GM18858 (cell line): ENCODE measurements at regions not wholly inside any gene's neighbourhood (a gene's known extent, or its start where the extent isn't known, plus 50 kb on each side); places are given as distances from the start of the nearest gene placed in this dataset.
"Not testable (repeated sequence)": the region's sequence is repeated elsewhere in the genome, so short reads cannot be mapped to it uniquely, and the experiment has no call there.

Experiments
- ATAC-seq: cut with Tn5 transposase; IDR thresholded peaks from one replicate; pipeline ENCODE4 v1.9.1; 2021; ENCODE audit not compliant: unreplicated experiment

DNA sequence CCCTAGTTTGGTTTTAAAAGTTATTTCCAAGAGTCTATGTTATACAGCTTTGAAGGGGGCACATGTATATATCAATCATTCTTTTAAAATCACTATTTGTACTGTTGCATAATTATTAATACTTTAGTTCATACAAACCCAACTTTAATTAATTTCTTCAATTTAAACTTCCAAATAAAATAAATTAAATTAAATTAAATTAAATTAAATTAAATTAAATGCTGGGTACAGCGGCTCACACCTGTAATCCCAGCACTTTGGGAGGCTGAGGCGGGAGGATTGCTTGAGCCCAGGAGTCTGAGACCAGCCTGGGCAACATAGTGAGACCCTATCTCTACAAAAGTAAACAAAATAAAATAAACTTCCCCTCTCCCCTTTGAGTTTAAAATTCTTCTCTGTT, 98.9 kb upstream of the MYO10 start:
- not testable (repeated sequence) for ATAC-seq

DNA sequence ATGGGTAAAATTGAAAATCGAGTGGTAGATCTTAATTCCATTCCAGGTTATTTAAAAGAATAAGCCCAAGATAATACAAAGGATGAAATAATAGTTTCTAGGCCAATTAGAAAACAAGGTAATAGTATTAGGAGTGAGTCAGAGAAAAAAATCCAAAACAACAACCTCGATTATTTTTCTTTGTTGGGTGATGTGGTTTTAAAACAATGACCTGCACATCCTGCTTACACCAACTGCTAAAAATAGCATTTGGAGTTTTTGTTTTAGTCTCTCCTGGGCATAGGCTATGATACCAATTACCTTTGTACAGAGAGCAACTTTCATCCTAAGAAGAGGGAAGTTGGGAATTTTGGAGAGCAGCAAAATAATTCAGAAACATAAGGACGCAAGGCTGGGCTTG, 101.7 kb upstream of the MYO10 start:
- no peak for ATAC-seq

DNA sequence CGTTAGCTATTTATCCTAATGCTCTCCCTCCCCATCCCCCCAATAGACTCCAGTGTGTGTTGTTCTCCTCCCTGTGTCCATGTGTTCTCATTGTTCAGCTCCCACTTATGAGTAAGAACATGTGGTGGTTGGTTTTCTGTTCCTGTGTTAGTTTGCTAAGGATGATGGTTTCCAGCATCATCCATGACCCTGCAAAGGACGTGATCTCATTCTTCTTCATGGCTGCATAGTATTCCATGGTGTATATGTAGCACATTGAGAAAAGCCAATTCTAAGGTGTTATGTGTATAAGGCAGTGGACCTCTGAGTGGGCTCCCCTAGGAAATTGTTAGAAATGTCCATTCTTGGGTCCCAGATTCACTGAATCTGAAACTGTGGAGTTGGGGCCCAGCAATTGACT, 103.1 kb upstream of the MYO10 start:
- no peak for ATAC-seq

DNA sequence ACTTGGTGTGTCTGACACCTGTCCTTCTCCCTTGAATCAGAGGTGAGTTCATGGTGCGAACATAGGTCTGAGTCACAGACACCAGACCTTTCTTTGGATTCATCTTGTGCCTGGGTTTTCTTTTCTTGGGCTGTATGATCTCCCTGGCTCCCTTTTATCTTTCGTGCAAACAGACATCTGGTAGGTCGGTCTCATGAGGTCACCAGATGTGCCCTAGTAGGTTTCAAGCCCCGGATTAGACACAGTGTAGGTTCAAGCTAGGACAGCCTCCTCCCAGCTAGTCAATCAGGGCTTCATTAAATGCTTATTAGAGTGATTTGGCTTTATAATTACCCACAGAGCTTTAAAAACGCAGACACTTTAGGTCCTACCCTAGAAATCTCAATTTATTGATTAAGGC, 106.0 kb upstream of the MYO10 start:
- ATAC-seq, result no peak

DNA sequence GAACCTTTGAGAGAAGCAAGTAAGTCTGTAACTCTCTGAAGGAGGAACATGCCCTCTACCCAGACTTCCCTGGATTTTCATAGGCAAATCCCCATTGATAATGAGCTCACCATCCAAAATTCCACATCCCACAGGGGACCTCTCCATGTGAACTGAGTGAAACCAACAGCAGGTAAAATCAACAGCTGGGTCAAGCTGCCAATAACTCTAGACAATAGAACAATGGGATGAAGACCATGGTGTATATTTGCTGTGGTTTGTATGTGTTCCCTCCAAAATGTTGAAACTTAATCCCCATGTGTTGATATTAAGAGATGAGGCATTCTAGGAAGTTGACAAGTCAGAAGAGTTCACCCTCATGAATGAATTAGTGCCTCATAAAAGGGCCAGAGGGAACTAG, 110.2 kb upstream of the MYO10 start:
- no peak for ATAC-seq

DNA sequence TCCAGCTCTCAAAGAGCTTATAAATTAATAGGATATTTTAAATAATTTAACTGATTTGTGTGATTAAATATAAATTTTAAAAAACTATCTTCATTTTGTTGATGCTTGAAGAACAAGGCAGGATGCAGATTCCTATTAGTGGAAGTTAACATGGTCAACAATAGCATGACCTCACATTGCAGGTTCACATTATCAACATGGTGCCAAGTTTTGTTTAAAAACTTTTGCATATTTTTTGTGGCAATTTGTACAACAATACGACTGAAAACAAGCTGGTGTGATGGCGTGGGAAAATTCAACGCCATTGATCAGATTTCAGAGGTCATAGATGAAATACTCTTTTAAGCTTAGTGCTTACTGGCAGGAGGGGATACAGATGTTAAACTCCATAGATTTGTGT, 114.1 kb upstream of the MYO10 start:
- ATAC-seq, result no peak

DNA sequence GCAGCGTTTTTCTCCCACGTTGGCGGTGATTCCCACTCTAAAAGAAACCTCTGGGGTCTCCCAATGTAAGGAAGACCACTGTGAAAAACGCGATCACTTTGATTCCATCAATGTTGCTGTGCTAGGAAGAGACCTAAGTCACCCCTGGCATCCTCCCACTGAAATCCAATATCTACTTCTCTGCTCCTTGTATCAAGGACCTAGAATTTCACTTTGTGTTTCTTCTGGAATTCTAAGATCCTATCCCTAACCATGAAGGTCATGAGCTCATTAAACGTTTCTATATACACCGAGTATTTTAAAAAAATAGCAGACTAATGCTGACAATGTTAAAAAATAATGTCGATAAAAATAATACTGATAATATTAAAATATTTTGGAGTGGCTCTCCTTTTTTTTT, 118.8 kb upstream of the MYO10 start:
- ATAC-seq, result no peak

DNA sequence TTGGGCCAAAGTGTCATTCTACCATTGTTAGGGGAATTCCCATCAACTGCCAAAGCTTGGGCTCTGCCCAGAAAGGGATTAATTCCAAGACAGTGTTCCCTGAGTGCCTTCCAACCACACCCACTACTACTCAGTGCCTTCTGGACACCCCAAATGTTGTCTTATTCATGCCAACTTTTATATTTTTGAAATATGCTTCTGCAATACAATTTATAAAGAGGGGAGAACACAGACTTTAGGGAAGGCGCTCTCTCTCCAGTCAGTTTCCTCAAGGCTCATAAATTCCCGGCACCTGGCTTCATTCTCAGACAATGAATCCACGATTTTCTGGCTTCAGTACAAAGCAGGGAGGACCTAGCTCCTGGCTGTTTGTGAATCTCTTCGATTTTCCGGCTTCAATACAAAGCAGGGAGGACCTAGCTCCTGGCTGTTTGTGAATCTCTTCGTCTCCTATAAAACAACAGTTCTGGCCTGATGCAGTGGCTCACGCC, 120.1 kb upstream of the MYO10 start:
- ATAC-seq, result no peak

DNA sequence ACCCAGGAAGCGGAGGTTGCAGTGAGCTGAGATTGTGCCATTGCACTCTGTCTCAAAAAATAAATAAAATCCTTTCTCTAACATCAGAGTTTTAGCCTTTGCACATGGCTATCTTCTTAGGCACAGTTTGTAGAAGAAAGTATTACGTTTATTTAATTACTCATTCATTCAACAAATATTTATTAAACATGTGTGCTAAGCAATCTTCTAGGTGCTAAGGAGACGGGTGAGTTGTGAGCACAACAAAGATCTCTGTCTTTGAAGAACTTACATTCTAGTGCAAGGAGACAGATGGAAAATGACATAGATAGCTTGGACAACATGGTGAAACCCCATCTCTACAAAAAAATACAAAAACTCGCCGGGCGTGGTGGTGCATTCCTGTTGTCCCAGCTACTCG, 122.3 kb upstream of the MYO10 start:
- ATAC-seq, result no peak

DNA sequence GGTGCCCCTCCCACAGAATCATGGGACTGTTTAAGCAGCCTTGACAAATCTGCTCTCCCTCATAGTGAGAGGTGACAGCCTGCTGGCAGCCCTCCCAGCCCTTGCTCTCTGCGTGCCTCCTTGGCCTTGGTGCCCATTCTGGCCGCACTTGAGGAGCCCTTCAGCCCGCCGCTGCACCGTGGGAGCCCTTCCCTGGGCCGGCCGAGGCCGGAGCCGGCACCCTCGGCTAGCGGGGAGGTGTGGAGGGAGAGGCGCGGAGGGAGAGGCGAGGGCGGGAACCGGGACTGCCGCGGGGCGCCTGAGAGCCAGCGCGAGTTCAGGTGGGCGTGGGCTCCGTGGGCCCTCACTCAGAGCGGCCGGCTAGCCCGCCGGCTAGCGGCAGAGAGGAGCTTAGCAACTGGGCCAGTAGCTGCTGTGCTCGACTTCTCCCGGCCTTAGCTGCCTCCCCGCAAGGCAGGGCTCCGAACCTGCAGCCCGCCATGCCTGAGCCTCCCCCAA, 125.9 kb upstream of the MYO10 start:
- no peak for ATAC-seq

DNA sequence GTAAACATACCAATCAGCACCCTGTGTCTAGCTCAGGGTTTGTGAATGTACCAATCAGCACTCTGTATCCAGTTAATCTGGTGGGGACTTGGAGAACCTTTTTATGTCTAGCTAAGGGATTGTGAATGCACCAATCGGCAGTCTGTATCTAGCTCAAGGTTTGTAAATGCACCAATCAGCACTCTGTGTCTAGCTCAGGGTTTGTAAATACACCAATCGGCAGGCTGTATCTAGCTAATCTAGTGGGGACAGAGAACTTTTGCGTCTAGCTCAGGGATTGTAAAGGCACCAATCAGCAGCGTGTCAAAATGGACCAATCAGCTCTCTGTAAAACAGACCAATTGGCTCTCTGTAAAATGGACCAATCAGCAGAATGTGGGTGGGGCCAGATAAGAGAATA, 126.7 kb upstream of the MYO10 start:
- ATAC-seq, result not testable (repeated sequence)

DNA sequence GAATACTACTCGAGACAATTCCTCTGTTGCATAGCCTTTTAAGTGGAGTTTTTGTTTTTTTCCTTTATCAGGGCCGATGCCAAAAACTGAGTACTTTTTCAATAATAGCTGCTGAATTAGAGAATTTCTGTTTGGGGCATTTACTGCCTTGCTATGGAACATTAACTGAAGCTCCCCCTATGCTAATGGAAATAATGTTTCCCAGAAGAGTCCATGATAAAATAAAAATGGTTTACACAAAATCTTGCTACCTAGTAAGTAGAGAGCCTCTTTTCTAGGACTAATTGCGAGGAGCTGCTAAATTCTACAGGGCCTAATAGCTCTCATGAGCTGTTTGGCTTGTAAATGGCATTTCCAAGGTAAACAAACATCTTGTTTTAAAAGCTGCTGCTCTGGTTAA, 128.2 kb upstream of the MYO10 start:
- no peak for ATAC-seq

DNA sequence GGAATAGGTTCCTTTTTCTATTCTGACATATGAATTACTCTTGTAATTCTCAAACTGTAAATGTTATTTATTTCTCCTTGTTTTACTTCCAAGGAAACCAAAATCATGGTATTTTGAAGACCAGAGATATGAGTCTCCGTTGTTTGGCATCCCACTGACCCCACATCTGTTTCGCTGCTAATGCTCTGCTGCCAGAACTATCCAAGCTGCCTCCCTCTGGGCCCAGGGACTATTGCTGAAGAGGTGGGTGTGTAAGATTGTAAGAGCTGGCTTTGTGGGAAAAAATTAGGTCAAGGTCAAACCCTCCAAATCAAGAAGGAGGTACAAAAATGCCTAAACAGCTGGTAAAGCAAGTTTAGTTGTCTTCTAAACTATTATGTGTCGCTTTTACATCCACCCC, 129.4 kb upstream of the MYO10 start:
- ATAC-seq, result no peak

DNA sequence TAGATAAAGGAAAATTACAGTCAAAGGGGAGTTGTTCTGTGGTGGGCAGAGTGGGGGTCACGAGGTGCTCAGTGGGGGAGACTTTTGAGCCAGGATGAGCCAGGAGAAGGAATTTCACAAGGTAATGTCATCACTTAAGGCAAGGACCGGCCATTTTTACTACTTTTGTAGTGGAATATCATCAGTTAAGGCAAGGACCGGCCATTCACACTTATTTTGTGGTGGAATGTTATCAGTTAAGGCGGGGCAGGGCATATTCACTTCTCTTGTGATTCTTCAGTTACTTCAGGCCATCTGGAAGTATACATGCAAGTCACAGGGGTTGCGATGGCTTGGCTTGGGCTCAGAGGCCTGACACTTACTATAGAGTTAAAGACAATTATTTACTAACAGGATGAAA, 129.9 kb upstream of the MYO10 start:
- ATAC-seq, result not testable (repeated sequence)

DNA sequence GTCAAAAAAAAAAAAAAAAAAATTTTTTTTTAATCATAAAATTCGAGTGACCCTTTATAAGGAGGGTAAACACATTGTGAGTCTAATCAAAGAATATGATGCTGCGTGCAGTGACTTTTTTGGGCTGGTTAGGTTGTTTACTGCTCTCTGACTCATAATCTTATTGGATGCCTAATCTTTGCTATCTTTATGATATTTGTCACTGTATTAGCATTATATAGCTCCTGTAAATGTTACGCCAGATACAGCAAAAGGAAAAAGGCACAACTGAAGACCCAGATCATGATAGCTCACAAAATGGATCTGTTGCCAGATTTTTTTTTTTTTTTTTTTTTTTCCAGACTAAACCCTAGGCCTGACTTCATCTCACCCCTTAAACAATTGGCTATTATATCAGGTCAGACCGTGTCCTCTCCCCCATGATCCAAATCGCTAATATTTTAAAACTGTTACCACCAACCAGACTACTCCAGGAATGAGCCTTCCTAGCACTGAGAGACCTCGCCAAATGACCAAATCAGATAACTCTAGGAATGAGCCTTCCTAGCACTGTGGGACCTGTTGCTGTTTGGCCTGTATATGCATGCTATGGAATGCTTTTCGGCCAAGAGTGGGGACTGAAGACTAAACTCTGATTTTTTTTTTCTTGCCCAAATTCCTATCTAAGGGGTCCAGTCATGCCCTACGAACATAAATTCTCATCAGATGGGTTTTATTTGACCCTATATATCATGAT, 131.7 kb upstream of the MYO10 start:
- ATAC-seq, result no peak

DNA sequence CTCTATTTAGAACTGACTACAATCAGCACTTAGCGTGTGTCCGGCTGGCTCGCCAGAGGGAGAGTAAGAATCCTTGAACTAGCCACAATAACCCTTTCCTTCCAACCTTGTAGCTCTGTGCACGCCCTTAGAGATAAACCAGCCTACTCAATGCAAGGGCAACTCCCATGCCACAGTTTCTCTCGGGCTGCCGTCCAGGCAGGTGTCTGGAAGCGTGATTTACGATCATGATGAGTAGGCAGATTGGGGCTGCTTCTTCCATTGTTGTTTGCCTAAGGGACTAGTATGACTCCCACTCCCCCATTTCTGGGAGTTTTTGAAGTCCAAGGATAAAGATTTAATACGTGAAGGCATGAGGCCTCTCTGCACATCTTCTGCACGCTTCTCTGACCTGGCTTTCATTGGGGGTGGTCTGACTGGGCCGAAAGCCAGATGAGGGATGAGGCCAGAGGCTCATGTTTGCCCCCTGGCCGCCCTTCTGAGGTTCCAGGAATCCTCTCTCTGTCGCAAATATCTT, 134.0 kb upstream of the MYO10 start:
- no peak for ATAC-seq

DNA sequence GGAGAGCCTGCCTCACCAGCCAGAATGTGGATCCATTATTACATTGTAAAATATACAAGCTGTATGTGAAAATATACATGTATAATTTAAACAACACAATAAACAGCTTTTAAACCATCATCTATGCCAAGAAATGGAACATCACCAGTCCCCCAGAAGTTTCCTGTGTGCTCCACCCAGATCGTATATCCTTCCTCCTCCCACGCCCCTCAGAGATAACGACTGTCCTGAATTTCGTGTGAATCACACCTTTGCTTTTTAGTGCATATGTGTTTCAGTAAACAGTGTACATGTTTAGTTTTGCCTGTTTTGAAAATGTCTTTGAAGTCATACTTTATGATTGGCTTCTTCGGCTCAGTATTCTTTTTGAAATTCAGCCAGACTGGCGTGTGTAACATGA, 134.6 kb upstream of the MYO10 start:
- no peak for ATAC-seq

DNA sequence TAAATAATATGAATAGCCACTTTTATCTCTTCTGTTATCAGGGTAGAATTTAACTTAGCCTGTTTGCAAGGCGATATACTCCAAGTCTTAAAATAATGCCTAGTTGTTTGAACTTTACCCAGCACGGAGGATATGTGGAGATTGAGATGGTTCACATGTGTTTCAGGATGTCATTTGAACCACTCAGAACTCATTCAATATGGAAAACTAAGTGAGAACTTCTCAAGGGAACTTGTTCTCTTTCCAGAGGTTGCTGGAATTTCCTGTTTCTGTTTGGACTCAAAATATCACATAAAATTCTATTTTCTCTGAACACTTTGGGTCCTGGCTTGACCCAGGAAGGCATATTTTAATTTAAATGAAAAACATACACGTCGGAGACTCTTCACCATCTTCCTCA, 139.1 kb upstream of the MYO10 start:
- no peak for ATAC-seq

DNA sequence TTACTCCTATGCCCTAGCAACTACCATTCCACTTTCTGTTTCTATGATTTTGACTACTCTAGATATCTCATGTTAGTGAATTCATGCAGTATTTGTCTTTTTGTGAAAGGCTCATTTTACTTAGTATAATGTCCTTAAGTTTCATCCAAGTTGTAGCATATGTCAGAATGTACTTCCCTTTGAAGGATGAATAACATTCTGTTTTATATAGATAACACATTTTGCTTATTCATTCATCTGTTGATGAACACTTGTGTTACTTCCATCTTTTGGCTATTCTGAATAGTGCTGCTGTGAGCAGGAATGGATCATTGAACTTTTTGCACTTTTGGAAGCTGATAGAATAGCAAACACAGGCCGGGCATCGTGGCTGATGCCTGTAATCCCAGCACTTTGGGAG, 140.2 kb upstream of the MYO10 start:
- no peak for ATAC-seq

DNA sequence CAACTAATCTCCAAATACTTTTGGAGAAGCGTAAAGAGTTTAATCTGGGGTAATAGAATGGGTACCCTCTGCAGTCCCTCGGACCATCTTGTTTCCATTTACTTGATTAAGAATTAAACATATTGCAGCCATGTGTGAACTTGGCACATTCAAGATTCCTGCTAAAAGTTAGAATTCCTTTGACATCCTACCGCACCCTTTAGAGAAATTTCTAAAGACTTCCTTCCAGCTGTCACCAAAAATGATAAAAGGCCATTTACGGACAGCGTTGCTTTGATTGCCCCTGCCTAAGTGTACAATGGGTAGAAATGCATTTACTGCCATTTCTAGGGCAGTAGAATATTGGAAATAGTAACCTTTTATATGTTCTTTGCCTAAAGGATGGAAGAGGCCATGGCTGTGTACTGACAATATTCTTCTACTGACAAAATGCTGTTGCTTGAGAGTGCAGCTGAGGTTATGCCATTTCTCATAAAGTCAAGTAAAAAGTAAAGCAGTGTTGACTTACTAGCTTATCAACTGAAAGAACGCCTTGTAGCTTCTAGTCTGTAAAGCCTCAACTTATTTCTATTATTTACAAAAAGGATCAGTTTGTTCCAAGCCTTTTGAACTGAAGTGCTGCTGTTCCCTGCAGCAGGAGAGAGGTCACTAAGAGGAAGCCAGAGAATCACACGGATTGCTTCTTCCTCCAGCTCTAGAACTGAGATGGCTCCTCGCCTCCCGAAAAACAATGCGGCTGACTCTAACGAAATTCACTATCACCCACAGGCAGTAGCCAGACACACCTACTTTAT, 139.8 kb upstream of the BASP1 start:
- ATAC-seq, result no peak

DNA sequence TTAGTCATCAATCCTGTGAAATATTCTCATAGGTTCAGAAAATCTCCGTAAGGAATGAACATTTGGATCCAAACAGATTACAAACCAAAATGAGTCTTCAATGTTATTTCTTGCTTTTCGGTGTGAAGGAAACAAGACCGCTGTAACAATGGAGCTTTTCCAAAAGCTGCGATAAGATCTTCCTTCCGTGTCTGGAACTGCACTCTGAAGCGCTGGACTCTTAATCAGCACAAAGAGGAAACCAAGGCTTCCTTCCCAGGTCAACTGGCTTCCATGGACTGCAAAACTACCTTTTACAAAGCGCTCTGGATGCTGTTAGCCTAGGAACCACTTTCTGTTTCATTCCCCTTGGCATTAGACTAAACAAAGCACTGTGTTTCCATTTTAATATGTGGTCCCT, 137.9 kb upstream of the BASP1 start:
- no peak for ATAC-seq

DNA sequence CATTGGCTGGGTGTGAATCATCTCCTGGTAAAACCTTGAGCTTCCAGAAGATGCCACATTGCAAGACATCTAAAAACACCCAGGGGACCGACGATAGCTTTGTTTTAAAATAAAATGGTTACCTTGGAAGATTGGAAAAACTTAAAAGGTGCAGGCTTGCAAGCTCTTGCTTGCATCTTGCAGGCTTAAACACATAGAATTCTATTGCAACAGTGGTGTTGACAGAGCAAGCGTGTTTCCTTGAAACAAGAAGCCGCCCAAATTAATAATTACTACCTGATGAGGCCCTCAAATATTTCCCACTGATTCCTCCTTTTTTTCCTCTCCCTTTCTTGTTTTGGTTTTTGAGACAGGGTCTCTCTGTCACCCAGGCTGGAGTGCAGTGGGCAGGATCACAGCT, 137.1 kb upstream of the BASP1 start:
- ATAC-seq, result no peak
